CD4-positive, alpha-beta T cell treated with Interleukin-15 for 1 hour (primary cell): ENCODE measurements at regions not wholly inside any gene's neighbourhood (a gene's known extent, or its start where the extent isn't known, plus 50 kb on each side); places are given as distances from the start of the nearest gene placed in this dataset.

Source experiments
- DNase-seq: peaks from one replicate; pipeline ENCODE4 v3.0.0-alpha.2; 2020

- no peak for DNase-seq
These were observed 469.2 kb upstream of the TNP1 start for GRCh38 chr2:217329023-217329431.

- no peak for DNase-seq
These were observed 468.7 kb upstream of the TNP1 start for GRCh38 chr2:217328622-217328978.

GRCh38 chr2:217327953-217328621, 468.2 kb upstream of the TNP1 start:
- no peak for DNase-seq

- DNase-seq = no peak
These were observed 466.6 kb upstream of the TNP1 start for GRCh38 chr2:217326238-217327022.

- no peak for DNase-seq
These were observed 466.0 kb upstream of the TNP1 start for GRCh38 chr2:217325816-217326215.

GRCh38 chr2:217325251-217325650, 465.4 kb upstream of the TNP1 start:
- no peak for DNase-seq

GRCh38 chr2:217316743-217317142, 456.9 kb upstream of the TNP1 start:
- no peak for DNase-seq

GRCh38 chr2:217314021-217314460, 454.2 kb upstream of the TNP1 start:
- no peak for DNase-seq

- DNase-seq = no peak
These were observed 453.5 kb upstream of the TNP1 start for GRCh38 chr2:217313386-217313785.

GRCh38 chr2:217309056-217309455, 449.2 kb upstream of the TNP1 start:
- no peak for DNase-seq

- DNase-seq = no peak
These were observed 447.2 kb upstream of the TNP1 start for GRCh38 chr2:217307023-217307422.

GRCh38 chr2:217305882-217306281, 446.0 kb upstream of the TNP1 start:
- no peak for DNase-seq

GRCh38 chr2:217304582-217304981, 444.7 kb upstream of the TNP1 start:
- DNase-seq = no peak

- DNase-seq = no peak
These were observed 443.0 kb upstream of the TNP1 start for GRCh38 chr2:217302856-217303255.

- no peak for DNase-seq
These were observed 441.5 kb upstream of the TNP1 start for GRCh38 chr2:217301142-217301925.

GRCh38 chr2:217299590-217299989, 439.7 kb upstream of the TNP1 start:
- DNase-seq = no peak

GRCh38 chr2:217297096-217297495, 437.2 kb upstream of the TNP1 start:
- no peak for DNase-seq

GRCh38 chr2:217294818-217295217, 435.0 kb upstream of the TNP1 start:
- no peak for DNase-seq

GRCh38 chr2:217294211-217294610, 434.3 kb upstream of the TNP1 start:
- no peak for DNase-seq

- no peak for DNase-seq
These were observed 433.7 kb upstream of the TNP1 start for GRCh38 chr2:217293607-217294006.

GRCh38 chr2:217293046-217293445, 433.2 kb upstream of the TNP1 start:
- no peak for DNase-seq

GRCh38 chr2:217291259-217291658, 431.4 kb upstream of the TNP1 start:
- no peak for DNase-seq

GRCh38 chr2:217290467-217290866, 430.6 kb upstream of the TNP1 start:
- no peak for DNase-seq

- DNase-seq = no peak
These were observed 430.0 kb upstream of the TNP1 start for GRCh38 chr2:217289907-217290280.
